SIG-M5 treated with dmso at 0.1 percent for 504 hours (cell line): ENCODE measurements at regions not wholly inside any gene's neighbourhood (a gene's known extent, or its start where the extent isn't known, plus 50 kb on each side); places are given as distances from the start of the nearest gene placed in this dataset.

Experiments
- DNase-seq: peaks from one replicate; lab custom pipeline; 2025; ENCODE audit not compliant: unreplicated experiment; lab: John Stamatoyannopoulos, UW

GRCh38 chr11:134474942-134475341 lies 62.9 kb upstream of the B3GAT1 start:
- DNase-seq = no peak

GRCh38 chr11:134474070-134474860 lies 62.2 kb upstream of the B3GAT1 start:
- DNase-seq = no peak

GRCh38 chr11:134471716-134472455 lies 59.8 kb upstream of the B3GAT1 start:
- no peak for DNase-seq

GRCh38 chr11:134471087-134471715 lies 59.2 kb upstream of the B3GAT1 start:
- DNase-seq = no peak

GRCh38 chr11:134470238-134470637 lies 58.2 kb upstream of the B3GAT1 start:
- no peak for DNase-seq

- no peak for DNase-seq
Measured at GRCh38 chr11:134469627-134470026, 57.6 kb upstream of the B3GAT1 start.

GRCh38 chr11:134468796-134469195 lies 56.8 kb upstream of the B3GAT1 start:
- DNase-seq = no peak

- no peak for DNase-seq
Measured at GRCh38 chr11:134468081-134468668, 56.1 kb upstream of the B3GAT1 start.

GRCh38 chr11:134466610-134467567 lies 54.8 kb upstream of the B3GAT1 start:
- no peak for DNase-seq

GRCh38 chr11:134466156-134466555 lies 54.1 kb upstream of the B3GAT1 start:
- no peak for DNase-seq

GRCh38 chr11:134464981-134465730 lies 53.1 kb upstream of the B3GAT1 start:
- DNase-seq = no peak

- no peak for DNase-seq
Measured at GRCh38 chr11:134464196-134464595, 52.2 kb upstream of the B3GAT1 start.

- no peak for DNase-seq
Measured at GRCh38 chr11:134463716-134464115, 51.7 kb upstream of the B3GAT1 start.
